H9 (cell line): ENCODE measurements at regions not wholly inside any gene's neighbourhood (a gene's known extent, or its start where the extent isn't known, plus 50 kb on each side); places are given as distances from the start of the nearest gene placed in this dataset.
"Not testable (repeated sequence)": the region's sequence is repeated elsewhere in the genome, so short reads cannot be mapped to it uniquely, and the experiment has no call there.

Experiments
- DNase-seq: peaks from one replicate; pipeline ENCODE4 v3.0.0-alpha.2; 2017
- H2AFZ ChIP-seq: one replicate; pipeline ENCODE4 v1.6.1; 2013; ENCODE audit warnings: mild to moderate bottlenecking, low read length, control low read depth, moderate library complexity
- H2AK5ac ChIP-seq: 2 replicates; pipeline ENCODE4 v1.6.1; 2013; ENCODE audit warnings: low read length, control low read depth, mixed read lengths; ENCODE audit not compliant: insufficient read length
- H2BK120ac ChIP-seq: one replicate; pipeline ENCODE4 v1.6.1; 2013; ENCODE audit warnings: low read depth, mild to moderate bottlenecking, low read length, control low read depth, inconsistent platforms; ENCODE audit not compliant: poor library complexity, severe bottlenecking
- H2BK12ac ChIP-seq: 2 replicates; pipeline ENCODE4 v1.6.1; 2013; ENCODE audit warnings: low read length, control low read depth, mixed read lengths, low read depth; ENCODE audit not compliant: insufficient read length
- H2BK15ac ChIP-seq: 2 replicates; pipeline ENCODE4 v1.6.1; 2013; ENCODE audit warnings: low read depth, low read length, control low read depth
- H2BK20ac ChIP-seq: one replicate; pipeline ENCODE4 v1.6.1; 2013; ENCODE audit warnings: low read depth, mild to moderate bottlenecking, low read length, control low read depth, inconsistent platforms; ENCODE audit not compliant: poor library complexity, severe bottlenecking
- H2BK5ac ChIP-seq: 2 replicates; pipeline ENCODE4 v1.6.1; 2013; ENCODE audit warnings: low read length, control low read depth, mixed read lengths; ENCODE audit not compliant: insufficient read length
- H3K14ac ChIP-seq: 2 replicates; pipeline ENCODE4 v1.6.1; 2013; ENCODE audit warnings: low read length, control low read depth; ENCODE audit not compliant: insufficient read depth
- H3K18ac ChIP-seq: 2 replicates; pipeline ENCODE4 v1.6.1; 2013; ENCODE audit warnings: low read depth, mild to moderate bottlenecking, mixed read lengths, low read length, control low read depth; ENCODE audit not compliant: insufficient read length
- H3K23ac ChIP-seq: 2 replicates; pipeline ENCODE4 v1.6.1; 2013; ENCODE audit warnings: low read length, control low read depth, mixed read lengths, low read depth; ENCODE audit not compliant: insufficient read length
- H3K23me2 ChIP-seq: 2 replicates; pipeline ENCODE4 v1.6.1; 2013; ENCODE audit warnings: low read depth, mild to moderate bottlenecking, mixed read lengths, low read length, control low read depth; ENCODE audit not compliant: insufficient read length, poor library complexity, severe bottlenecking
- H3K27ac ChIP-seq: 2 replicates; pipeline ENCODE4 v1.5.1; 2013; ENCODE audit warnings: low read length, control low read depth, mixed read lengths, low read depth; ENCODE audit not compliant: insufficient read length
- H3K27me3 ChIP-seq: 2 replicates; pipeline ENCODE4 v1.6.1; 2013; ENCODE audit warnings: low read length, control low read depth, inconsistent platforms; ENCODE audit not compliant: insufficient read depth
- H3K4ac ChIP-seq: 2 replicates; pipeline ENCODE4 v1.6.1; 2013; ENCODE audit warnings: low read depth, mild to moderate bottlenecking, control low read depth, inconsistent platforms, low read length, moderate library complexity
- H3K4me1 ChIP-seq: 2 replicates; pipeline ENCODE4 v1.6.1; 2013; ENCODE audit warnings: low read length, control low read depth, inconsistent platforms; ENCODE audit not compliant: insufficient read depth
- H3K4me2 ChIP-seq: 2 replicates; pipeline ENCODE4 v1.6.1; 2013; ENCODE audit warnings: low read length, control low read depth, mixed read lengths; ENCODE audit not compliant: insufficient read length, insufficient read depth
- H3K56ac ChIP-seq: 2 replicates; pipeline ENCODE4 v1.6.1; 2013; ENCODE audit warnings: low read depth, mild to moderate bottlenecking, mixed read lengths, low read length, control low read depth; ENCODE audit not compliant: insufficient read length
- H3K79me1 ChIP-seq: 2 replicates; pipeline ENCODE4 v1.6.1; 2013; ENCODE audit warnings: low read depth, mild to moderate bottlenecking, moderate library complexity, low read length, control low read depth, inconsistent platforms; ENCODE audit not compliant: insufficient read depth, poor library complexity, severe bottlenecking
- H3K79me2 ChIP-seq: 2 replicates; pipeline ENCODE4 v1.6.1; 2013; ENCODE audit warnings: low read length, control low read depth, inconsistent platforms; ENCODE audit not compliant: insufficient read depth
- H3K9ac ChIP-seq: 2 replicates; pipeline ENCODE4 v1.6.1; 2013; ENCODE audit warnings: low read length, control low read depth, mixed read lengths; ENCODE audit not compliant: insufficient read length; ENCODE audit errors: extremely low read depth
- H3K9me3 ChIP-seq: one replicate; pipeline ENCODE4 v1.6.1; 2013; ENCODE audit warnings: low read depth, low read length, inconsistent platforms; ENCODE audit not compliant: control insufficient read depth
- H3T11ph ChIP-seq: one replicate; pipeline ENCODE4 v1.6.1; 2013; ENCODE audit warnings: mild to moderate bottlenecking, low read length, control low read depth, inconsistent platforms
- H4K20me1 ChIP-seq: one replicate; pipeline ENCODE4 v1.6.1; 2013; ENCODE audit not compliant: control insufficient read depth, insufficient read length, insufficient read depth
- H4K5ac ChIP-seq: 2 replicates; pipeline ENCODE4 v1.6.1; 2013; ENCODE audit warnings: low read depth, mild to moderate bottlenecking, mixed read lengths, low read length, control low read depth; ENCODE audit not compliant: insufficient read length
- H4K8ac ChIP-seq: replicated peaks from 2 replicates; pipeline ENCODE4 v1.6.1; 2013; ENCODE audit warnings: low read length, control low read depth, mixed read lengths, low read depth; ENCODE audit not compliant: insufficient read length
- H4K91ac ChIP-seq: 2 replicates; pipeline ENCODE4 v1.6.1; 2013; ENCODE audit warnings: low read depth, mild to moderate bottlenecking, moderate library complexity, mixed read lengths, low read length, control low read depth; ENCODE audit not compliant: insufficient read length
- H3K27ac Mint-ChIP-seq, 3 experiments: 2 replicates in 2 of 3; 3 replicates in 1 of 3; pipeline ENCODE4 v1.8.0; 2020 to 2021; ENCODE audit warnings: mixed read lengths in 3 of 3, mild to moderate bottlenecking in 1 of 3, moderate library complexity in 1 of 3
- H3K27me3 Mint-ChIP-seq: 2 replicates; pipeline ENCODE4 v1.8.0; 2021; ENCODE audit warnings: low read depth, mild to moderate bottlenecking, moderate library complexity, mixed read lengths
- H3K36me3 Mint-ChIP-seq, 3 experiments: 2 replicates in 2 of 3; 3 replicates in 1 of 3; pipeline ENCODE4 v1.8.0; 2020 to 2021; ENCODE audit warnings: low read depth in 3 of 3, mixed read lengths in 3 of 3; ENCODE audit not compliant: insufficient read depth in 1 of 3
- H3K4me1 Mint-ChIP-seq, 2 experiments: 2 replicates each; pipeline ENCODE4 v1.8.0; 2020; ENCODE audit warnings: mixed read lengths in 2 of 2
- H3K4me3 Mint-ChIP-seq, 2 experiments: 2 replicates in 1 of 2; 3 replicates in 1 of 2; pipeline ENCODE4 v1.8.0; 2020 to 2021; ENCODE audit warnings: mild to moderate bottlenecking in 2 of 2, mixed read lengths in 2 of 2, moderate library complexity in 1 of 2
- H3K9me3 Mint-ChIP-seq, 2 experiments: 2 replicates in 1 of 2; 3 replicates in 1 of 2; pipeline ENCODE4 v1.8.0; 2020; ENCODE audit warnings: mild to moderate bottlenecking in 2 of 2, mixed read lengths in 2 of 2, moderate library complexity in 1 of 2
- WGBS: extraction: QIAGEN DNeasy Blood & Tissue Kit; methylation state at CpG from one replicate; pipeline ENCODE4 v1.1.7; 2013; ENCODE audit warnings: missing lambda C conversion rate, low lambda C conversion rate, mixed read lengths; ENCODE audit not compliant: insufficient read length; ENCODE audit errors: extremely low coverage; 5-methylcytosine and 5-hydroxymethylcytosine counted together
- TF ChIP-seq, protein P1 (sequence below): fragments of 200-600 bp; sonication (generic); conservative IDR thresholded peaks from 3 replicates; pipeline ENCODE4 v1.8.0; 2021; ENCODE audit warnings: antibody characterized with exemption, mild to moderate bottlenecking

DNA sequence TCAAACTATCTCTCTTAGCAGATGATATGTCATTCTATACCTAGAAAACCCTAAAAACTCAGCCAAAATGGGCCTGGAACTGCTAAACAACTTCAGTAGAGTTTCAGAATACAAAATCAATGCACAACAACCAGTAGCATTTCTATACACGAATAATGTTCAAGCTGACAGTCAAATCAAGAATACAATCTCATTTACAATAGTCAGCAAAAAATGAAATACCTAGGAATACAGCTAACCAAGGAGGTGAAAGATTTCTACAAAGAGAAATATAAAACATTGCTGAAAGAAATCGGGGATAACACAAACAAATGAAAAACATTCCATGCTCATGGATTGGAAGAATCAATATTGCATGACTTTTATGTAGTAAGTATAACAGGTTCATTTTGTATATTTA lies 804.8 kb downstream of the SLITRK1 start:
- Histone ChIP-seq H2AFZ (no peak overlapping the region), H3K18ac (no peak overlapping the region), H2BK5ac (no peak overlapping the region), H4K20me1 (no peaks in the 10 kb centered on the region), H3K56ac (no peak overlapping the region), H3K79me1 (no peaks in the 10 kb centered on the region), H3K4me2 (no peak overlapping the region), H3K9me3 (no peaks in the 10 kb centered on the region), H3K79me2 (no peaks in the 10 kb centered on the region), H3K23me2 (no peaks in the 10 kb centered on the region), H2BK12ac (no peak overlapping the region), H3T11ph (no peak overlapping the region), H2BK120ac (no peak overlapping the region), H2AK5ac (no peak overlapping the region), H3K23ac (no peak overlapping the region), H4K8ac (no peak overlapping the region), H3K27ac (no peak overlapping the region), H2BK15ac (no peak overlapping the region), H3K14ac (no peak overlapping the region), H2BK20ac (no peak overlapping the region), H3K4ac (no peak overlapping the region), H4K5ac (no peak overlapping the region), H4K91ac (no peak overlapping the region), H3K27me3 (no peaks in the 10 kb centered on the region), H3K4me1 (no peaks in the 10 kb centered on the region), H3K9ac (no peak overlapping the region)
- DNase-seq, result no peak
- H3K9me3 Mint-ChIP-seq, result peaks cover 11% of the 10 kb centered on the region in 2 experiments
- 0 out of 4 replicates have a peak, but pooled peaks cover 0 to under 1% of the 10 kb centered on the region in 2 experiments for H3K4me1 Mint-ChIP-seq
- TF ChIP-seq, protein P1, sequence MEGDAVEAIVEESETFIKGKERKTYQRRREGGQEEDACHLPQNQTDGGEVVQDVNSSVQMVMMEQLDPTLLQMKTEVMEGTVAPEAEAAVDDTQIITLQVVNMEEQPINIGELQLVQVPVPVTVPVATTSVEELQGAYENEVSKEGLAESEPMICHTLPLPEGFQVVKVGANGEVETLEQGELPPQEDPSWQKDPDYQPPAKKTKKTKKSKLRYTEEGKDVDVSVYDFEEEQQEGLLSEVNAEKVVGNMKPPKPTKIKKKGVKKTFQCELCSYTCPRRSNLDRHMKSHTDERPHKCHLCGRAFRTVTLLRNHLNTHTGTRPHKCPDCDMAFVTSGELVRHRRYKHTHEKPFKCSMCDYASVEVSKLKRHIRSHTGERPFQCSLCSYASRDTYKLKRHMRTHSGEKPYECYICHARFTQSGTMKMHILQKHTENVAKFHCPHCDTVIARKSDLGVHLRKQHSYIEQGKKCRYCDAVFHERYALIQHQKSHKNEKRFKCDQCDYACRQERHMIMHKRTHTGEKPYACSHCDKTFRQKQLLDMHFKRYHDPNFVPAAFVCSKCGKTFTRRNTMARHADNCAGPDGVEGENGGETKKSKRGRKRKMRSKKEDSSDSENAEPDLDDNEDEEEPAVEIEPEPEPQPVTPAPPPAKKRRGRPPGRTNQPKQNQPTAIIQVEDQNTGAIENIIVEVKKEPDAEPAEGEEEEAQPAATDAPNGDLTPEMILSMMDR, result no peak
- WGBS, result no CpG with 5 or more reads among the region's 2 CpGs
- H3K36me3 Mint-ChIP-seq, result peaks cover 0 to 9% (median 0%) of the 10 kb centered on the region in 3 experiments; a peak in 2 of 7 replicates
- H3K4me3 Mint-ChIP-seq, result no peak overlapping the region
- H3K27ac Mint-ChIP-seq, result no peak overlapping the region
- no peaks in the 10 kb centered on the region for H3K27me3 Mint-ChIP-seq

DNA sequence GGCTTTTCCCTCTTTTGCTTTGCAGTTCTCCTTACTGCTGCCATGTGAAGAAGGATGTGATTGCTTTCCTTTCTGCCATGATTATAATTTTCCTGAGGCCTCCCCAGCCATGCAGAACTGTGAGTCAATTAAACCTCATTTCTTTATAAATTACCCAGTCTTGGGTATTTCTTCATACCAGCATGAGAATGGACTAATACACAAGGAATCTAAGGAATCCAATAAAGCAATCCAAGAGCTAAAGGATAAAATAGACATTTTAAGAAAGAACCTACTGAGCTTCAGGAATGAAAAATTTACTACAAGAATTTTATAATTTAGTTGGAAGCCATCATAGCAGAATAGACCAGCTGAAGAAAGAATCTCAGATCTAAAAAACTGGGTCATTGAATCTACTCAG lies 808.3 kb downstream of the SLITRK1 start:
- not testable (repeated sequence) for H3K18ac ChIP-seq, H3K4me2 ChIP-seq, H3K27me3 Mint-ChIP-seq, H2BK15ac ChIP-seq, H2AK5ac ChIP-seq, H3K9ac ChIP-seq, H3K27ac Mint-ChIP-seq, H3K23me2 ChIP-seq, H2BK120ac ChIP-seq, H3K4ac ChIP-seq, H3K23ac ChIP-seq, H4K20me1 ChIP-seq, H2BK5ac ChIP-seq, H3K79me1 ChIP-seq, H3T11ph ChIP-seq, H3K27ac ChIP-seq, H3K4me1 Mint-ChIP-seq, DNase-seq, H2AFZ ChIP-seq, H3K9me3 ChIP-seq, H2BK20ac ChIP-seq, H3K79me2 ChIP-seq, H3K14ac ChIP-seq, H2BK12ac ChIP-seq, H3K4me3 Mint-ChIP-seq, H4K8ac ChIP-seq, H4K91ac ChIP-seq, H3K27me3 ChIP-seq, H3K4me1 ChIP-seq, H3K56ac ChIP-seq, H4K5ac ChIP-seq
- Mint-ChIP-seq H3K9me3 (peaks cover 15 to 16% of the 10 kb centered on the region in 2 experiments), H3K36me3 (peaks cover 0 to 11% (median 0%) of the 10 kb centered on the region in 3 experiments; a peak in 2 of 7 replicates)
